HG02642 (cell line): ENCODE measurements at regions not wholly inside any gene's neighbourhood (a gene's known extent, or its start where the extent isn't known, plus 50 kb on each side); places are given as distances from the start of the nearest gene placed in this dataset.
"Not testable (repeated sequence)": the region's sequence is repeated elsewhere in the genome, so short reads cannot be mapped to it uniquely, and the experiment has no call there.

ENCODE experiments used
- ATAC-seq: cut with Tn5 transposase; IDR thresholded peaks from one replicate; pipeline ENCODE4 v1.9.1; 2021; ENCODE audit warnings: mild to moderate bottlenecking; ENCODE audit not compliant: unreplicated experiment, poor library complexity

DNA sequence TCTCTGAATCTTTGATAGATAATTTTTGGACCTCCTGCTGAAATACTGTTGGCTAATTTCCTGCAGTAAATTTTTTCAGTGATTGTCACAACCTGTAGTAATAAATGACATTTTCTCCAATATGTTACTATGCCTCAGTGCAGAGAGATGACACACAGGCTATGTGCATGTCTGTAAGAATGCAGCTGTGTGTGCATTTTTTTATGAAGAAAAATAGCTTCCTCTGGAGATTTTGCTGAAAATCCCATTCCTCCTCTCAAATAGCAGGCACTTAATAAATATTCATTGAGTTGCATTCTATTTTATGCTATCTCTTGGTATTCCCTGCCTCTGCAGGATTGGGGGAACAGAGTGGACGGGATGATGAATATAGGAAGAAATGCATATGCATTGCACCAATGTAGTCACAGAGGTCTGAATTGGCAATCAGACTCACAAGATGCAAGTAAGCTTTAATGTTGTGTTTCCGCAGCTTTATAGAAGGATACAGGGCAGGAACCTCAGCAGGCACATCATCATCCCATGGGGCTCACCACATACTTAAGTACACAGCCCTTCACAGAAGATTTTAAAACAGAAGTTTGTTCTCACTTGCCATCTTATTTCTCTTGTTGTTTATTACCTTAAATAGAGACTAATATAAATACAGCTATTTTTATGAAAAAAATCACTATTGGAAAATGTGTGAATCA is 474.7 kb downstream of the EPM2A start:
- no peak for ATAC-seq

DNA sequence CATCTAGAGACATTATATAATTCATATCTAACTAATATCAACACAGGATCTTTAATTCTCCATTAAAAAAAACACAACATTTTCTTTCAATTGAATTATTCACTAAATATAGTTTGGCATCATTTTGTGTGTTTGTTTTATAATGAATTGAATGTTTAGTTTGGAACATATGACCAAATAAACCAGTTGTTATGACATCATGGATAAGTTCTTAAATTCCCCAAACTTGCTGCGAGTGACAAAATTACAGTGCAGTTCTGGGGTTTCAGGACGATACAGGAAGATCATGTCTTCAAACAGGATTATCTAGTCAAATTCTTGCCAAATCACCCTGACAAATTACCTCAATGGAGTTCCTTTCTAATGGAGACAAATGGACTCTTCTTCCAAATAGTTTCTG is 473.6 kb downstream of the EPM2A start:
- no peak for ATAC-seq

DNA sequence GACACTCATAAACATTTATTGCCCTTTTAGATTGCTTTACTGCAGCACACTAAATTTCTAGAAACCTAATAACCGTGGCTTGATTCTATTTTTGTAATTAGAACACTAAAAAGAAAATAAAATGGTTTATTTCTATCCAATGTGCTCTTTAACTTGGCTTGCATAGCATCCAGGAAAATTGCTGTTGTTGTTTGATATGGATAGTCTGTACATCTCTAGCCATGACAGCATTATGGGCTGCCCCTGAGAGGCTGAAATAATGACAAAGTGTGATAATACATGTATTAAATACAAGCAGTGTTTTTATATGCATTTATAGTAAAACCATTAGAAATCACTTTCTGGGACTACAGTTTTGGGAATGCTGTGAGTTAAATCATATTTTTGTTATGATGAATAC is 472.5 kb downstream of the EPM2A start:
- ATAC-seq = no peak

DNA sequence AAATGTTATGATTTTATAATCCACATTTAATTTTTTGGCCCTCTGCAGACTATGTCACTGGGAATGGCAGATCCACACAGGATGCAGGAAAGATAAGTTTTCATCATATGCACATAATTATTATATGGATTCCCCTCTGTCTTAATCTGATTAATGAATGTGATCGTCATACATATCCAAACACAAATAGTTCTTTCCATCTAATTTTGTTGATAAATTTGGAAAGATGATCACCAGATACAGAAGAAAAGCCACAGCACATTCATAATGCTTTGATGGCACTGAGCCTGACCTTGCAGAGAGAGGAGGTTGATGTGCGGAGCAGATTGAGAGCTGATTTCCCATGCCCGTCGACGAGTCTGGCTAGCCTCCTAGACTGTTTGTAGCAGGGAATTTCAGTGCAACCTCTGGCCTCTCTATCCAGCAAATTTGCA is 471.5 kb downstream of the EPM2A start:
- ATAC-seq = no peak

DNA sequence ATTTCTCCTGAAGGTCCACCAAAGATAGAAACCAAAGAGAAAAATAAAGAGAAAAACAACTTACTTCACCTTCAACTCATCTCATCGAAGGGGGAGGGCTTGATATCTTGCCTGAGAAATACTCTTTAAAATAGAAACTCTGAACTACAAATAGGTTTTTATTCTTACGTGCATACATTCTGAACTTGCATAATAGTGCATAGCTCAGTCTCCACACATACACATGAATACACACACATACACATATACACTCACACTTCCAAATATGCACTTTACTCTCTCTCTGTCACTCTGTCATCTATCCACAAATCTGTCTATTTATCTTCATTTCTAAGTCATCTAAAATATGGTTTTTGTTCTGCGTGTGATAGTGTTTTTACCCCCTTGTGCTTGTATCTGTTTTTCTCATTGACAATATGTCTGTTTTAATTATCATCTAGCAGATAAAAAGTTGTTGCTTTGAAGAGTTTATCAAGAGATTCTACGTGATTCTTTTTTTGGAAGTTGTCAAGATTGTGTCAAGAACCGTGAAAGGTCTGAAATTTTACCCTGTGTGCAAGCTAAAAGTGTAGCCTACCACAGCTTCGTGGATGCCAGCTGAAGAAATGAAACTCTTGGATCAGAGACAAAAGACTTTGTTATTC is 468.8 kb downstream of the EPM2A start:
- ATAC-seq = no peak

DNA sequence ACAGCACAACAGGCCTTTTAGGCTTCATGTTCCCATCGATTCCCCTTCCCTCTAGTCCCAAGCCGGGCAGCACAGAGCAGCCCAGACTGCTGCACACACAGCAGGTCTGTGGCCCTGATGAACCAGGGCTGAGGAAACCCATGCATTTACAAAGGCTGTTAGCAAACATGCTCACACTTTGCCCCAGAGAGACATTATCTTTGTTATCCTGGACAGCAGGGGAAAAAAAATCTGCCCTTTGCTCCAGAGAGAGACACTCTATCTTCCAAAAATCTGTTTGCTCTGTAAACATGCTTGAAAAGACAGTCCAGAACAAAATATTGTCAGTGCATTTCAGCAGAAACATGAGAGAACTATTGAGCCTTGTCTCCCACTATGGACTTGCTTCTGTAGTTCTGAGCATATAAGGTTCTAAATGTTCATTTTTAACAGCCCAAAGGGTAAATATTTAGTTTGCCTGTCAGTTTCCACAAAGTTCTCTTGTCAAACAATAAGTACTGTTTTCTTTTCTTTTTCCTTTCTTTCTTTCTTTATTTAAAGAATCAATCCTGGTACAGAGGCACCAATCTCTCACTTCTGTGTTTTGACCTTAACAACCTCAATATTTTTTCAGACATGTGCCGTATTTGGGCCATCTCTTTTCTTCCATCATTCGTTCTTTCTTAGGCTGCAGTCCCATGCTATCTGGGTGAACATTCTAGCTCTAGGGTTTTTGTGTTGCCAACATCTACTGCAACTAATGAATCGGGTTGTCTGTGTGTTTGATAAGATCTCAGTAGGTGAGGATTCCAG is 468.0 kb downstream of the EPM2A start:
- ATAC-seq = no peak

DNA sequence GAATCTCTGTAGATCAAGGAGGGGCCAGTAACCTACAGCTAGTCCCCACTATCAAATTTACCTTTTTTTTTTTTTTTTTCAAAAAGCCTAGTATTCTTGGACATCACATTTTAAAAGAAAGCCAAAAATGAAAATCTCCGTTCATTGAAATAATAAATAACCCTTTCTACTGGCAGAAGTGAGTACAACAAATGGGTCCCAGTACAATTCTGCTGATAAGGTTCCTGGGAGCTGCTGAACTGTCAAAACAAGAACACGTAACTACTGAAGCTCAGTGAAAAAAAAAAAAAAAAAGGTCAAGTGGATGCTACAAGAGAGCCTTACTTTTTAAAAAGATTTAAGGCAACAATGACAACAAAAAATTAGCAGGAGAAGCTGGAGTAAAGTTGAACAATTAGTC is 464.9 kb downstream of the EPM2A start:
- no peak for ATAC-seq

DNA sequence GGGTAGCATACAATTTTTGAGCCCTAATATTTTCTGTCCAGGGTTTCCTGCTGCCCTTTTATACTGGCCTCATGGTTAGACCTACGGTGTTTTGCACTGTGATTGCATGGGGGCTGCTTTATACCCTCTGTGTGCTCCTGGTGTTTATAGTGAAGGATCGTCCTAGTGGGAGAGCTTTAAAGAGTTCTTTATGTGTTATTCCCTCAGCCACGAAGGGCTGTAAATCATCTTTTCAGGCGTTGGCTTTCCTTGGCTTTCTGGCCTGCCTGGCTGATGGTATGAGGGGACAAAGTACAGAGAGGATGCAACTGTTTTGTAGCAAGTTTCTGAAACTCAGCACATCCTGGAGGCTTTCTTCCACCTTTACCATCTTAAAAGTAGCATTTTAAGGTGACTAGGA is 464.3 kb downstream of the EPM2A start:
- ATAC-seq = no peak

DNA sequence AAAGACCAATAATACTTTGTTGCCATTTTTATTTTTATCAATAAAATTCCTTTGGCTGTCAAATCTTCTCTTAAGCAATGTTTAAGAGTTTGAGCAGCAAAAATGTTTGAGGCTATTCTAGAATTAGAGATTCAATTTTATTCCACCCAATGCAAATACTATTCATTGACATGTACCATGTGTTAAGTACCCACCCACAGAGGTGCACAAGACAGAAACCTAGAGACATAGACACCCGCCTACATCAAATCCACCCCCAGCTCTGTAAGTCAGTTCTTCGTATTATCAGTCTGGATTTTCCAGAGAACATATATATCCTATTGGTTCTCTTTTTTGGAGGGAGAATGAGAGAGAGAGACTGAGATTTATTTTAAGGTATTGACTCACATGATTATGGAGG is 463.7 kb downstream of the EPM2A start:
- no peak for ATAC-seq

DNA sequence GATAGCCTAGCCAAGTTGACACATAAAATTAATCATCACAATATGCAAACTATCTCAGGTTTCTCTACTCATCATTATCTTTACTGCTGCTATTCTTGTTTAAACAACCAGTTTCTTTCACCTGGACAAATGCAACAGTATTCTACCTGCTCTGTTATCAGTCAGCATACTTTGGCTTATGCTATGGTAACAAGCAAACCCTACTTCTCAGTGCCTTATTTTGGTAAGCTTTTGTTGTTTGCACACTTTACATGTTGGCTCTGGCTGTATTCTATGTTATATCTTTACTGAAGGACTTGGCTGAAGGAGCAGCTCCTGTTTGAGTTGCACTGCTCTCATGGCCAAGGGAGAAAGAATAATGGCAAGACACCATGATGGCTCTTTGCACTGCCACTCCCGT is 463.1 kb downstream of the EPM2A start:
- ATAC-seq = no peak

DNA sequence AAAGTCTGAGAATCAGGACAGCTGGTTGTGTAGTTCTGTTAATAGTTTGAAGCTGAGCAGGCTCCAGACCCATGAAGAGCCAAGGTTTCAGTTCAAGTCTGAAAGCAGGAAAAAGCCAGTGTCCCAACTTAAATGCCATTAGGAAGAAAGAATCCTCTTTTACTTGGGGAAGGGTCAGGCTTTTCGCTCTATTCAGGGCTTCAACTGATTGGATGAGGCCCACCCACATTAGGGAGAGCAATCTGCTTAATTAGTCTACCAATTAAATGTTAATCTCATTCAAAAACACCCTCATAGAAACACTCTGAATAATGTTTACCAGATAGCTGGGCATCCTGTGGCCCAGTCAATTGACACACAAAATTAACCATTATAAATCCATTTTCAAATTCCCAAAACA is 462.2 kb downstream of the EPM2A start:
- no peak for ATAC-seq

DNA sequence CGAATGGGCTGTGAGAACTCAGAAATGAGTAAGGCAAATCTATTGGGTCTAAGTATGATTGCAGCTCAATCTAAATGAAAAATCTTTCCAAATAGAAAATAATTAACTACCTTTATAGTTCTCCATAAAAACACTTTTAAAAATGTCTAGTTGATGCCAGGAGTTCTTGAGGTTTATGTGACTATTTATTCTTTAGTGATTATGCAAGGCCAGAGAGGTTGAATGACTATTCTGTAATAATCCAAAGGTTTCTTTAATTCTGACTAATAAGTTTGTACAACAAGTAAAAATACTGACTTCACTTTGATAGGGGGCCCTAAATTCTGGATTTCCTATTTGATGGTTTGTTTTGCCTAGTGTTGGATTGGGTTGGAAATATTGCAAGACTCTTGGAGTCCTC is 461.2 kb downstream of the EPM2A start:
- ATAC-seq = no peak

DNA sequence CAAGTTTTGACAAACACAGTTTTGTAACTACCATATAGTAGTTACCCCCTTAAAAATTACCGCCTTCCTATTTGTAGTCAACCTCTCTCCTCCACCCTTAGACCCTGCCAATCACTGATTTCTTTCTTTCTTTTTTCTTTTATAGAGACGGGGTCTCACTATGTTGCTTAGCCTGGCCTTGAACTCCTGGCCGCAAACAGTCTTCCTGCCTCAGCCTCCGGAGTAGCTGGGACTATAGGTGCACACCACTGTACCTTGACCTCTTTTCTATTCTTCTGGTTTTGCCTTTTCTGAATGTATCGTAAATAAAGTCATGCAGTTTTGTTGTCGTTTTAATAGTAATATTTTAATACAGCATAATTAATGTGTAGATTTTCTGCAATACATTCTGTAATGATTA is 460.3 kb downstream of the EPM2A start:
- no peak for ATAC-seq

DNA sequence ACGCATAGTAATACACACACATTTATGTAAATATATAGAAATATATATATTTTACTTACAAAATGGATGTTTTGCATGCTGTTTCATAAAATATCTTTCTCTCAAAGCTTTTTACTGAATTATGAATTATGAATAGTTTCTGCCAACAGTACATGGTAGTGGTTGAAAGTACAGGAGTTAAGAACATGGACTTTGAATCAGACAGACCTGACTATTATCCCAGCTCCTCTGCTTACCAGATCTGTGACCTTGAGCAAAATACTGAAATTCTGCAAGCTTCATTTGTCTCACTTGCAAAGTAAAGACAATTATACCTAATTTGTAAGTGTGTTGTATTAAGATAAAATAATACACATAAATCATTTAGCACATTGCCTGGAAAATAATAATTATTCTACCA is 459.5 kb downstream of the EPM2A start:
- no peak for ATAC-seq

DNA sequence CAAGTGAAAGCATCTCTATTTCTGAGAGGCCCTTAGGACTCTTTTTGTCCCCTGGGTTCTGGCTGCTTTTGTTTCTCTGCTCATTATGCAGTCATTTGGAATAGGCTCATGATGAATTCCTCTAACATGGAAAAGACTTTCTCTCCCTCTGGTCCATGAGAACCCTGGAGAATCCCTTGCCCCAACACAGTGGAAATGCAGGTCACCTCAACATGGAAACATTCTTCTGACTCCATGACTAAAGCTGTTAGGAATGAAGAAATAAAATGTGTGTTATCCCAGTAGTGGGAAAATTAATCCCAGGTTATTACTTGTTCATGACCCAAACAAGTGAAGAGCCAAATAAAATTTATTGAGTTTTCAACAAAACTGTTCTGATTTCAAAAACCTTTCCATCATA is 458.6 kb downstream of the EPM2A start:
- ATAC-seq = no peak

DNA sequence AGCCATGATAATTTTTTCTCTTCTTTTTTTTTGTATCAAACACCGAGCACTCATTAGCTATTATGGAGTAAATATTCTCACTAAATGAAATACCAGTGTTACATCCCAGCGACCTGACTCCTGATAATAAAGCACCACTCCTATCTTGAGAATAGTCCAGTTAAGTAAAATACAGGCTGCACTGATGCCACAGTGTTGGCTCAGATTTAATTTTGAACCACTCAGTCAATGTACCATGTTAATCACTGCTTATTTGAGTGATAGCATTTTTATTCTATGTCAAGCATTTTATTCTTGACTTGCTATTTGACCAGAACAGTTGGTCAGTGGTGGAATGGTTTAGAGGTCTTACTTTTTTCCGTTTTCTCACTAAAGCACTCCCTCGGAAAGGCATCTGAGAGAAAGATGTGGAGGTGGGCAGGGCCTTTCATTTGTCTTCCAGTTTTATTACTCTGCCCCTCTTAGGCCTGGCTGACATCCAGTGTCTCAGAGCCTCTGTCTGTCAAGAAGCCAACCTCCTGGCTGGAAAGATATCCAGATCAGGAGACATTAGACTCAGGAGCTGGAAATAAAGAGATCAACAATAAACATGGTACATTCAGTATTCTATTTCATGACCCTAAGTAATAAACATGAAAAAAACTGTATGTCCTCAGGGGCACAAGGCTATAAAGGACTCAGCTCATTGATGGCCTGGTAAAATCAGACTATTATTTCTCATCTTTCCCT is 457.8 kb downstream of the EPM2A start:
- no peak for ATAC-seq

DNA sequence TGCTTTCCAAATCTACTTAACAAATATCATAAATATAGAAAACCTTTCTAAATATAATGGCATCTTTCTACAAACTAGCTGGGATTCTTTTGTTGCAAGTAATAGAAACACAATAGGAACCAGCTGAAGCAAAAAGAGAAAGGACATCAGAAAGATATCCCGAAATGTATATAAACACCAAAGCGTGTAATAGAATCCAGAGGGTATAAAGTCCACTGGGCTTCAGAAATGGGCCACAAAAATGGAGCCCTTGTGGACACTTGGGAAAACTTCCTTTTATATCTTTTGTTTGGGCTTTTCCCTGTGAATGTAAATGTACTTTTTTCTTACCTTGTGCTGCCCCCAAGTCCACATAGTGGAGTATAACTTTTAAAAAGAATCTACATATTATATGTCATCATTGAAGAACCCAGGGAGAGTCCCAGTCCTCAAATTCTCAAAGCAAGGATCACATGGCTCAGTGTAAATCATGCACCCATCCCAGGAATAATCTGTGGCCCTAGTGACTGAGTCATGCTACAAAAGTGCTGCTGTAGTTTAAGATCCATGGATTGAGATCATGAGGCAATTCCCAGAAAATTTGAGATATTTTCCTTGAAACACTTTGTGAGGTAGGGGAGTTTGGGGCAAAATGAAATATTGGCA is 457.0 kb downstream of the EPM2A start:
- ATAC-seq = no peak

DNA sequence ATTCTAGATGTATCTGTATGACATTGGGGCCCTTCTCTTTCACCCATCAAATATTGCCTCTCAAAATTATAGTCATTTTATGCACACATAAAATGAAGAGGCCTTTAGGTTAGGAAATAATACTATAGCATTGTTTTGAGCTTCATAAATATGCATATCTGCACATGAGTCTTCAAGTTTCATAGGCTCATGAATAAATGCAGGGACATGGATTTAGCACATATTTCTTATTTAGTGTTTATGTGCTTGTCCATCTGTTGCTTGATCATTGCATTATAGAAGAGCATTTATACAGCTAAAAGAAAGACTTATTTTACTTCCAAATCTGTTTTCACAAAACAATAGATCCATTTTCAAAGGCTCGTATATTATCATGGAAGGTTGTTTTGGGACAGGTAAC is 455.8 kb downstream of the EPM2A start:
- ATAC-seq = no peak

DNA sequence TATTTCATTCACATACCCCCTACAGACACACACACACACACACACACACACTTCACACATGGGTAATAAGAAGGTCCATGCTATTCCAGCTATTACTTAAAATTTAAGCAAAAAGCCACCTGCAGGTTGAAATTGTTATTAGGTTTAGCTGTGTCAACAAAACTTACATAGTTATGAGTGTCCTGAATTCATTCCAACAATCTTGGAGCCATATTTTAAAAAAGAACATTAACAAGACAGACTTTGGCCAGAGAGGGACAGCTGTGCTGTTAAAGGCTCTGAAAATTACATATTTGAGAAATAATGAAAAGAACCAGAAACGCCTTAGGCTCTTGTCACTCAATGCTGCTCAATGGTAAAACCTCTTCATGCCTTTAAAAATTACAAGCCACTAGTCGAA is 455.3 kb downstream of the EPM2A start:
- ATAC-seq = no peak

DNA sequence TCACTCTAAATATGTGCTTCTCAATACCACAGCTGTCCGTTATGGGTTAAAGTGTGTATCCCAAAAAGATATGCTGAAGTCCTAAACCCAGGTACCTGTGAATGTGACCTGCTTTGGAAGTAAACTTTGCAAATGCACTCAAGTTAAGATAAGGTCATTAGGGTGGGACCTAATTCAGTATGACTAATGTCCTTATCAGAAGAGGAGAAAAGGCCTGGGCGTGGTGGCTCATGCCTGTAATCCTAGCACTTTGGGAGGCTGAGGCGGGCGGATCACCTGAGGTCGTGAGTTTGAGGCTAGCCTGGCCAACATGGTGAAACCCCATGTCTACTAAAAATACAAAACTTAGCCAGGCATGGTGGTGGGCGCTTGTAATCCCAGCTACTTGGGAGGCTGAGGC is 452.1 kb downstream of the EPM2A start:
- ATAC-seq = not testable (repeated sequence)
